IPS-NIHi7 (cell line): ENCODE measurements at regions not wholly inside any gene's neighbourhood (a gene's known extent, or its start where the extent isn't known, plus 50 kb on each side); places are given as distances from the start of the nearest gene placed in this dataset.

Source experiments
- DNase-seq: peaks from one replicate; pipeline ENCODE4 v3.0.0; 2012; ENCODE audit warnings: mixed read lengths; ENCODE audit errors: extremely low spot score

GRCh38 chr6:141164042-141164743 lies 968.5 kb upstream of the GJE1 start:
- no peak for DNase-seq

- DNase-seq: no peak
Observed at GRCh38 chr6:141163107-141163506, 969.6 kb upstream of the GJE1 start.

- DNase-seq: no peak
Observed at GRCh38 chr6:141158740-141159139, 974.0 kb upstream of the GJE1 start.

- DNase-seq: peak; percentile 16
Observed at GRCh38 chr6:141153563-141153962, 979.2 kb upstream of the GJE1 start.

DNA sequence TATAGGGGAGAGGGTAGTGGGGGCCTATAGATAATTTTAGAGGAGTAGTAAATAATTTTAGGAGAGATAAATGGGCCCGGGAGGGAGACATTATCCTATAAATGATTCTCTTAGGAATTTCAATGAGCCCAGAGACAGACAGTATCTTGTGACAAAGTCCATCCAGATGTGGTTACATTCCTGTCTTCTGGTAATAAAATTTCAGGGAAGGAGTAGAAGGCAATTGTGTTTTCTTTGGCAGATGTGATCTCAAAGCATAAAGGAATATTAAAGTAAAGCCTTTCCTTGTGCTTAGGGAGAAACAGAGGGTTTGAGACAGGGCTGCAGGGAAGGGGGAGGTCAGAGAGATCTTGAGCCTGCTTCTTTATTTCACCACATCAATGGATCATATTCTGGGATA lies 979.8 kb upstream of the GJE1 start:
- DNase-seq: no peak

GRCh38 chr6:141151710-141152417 lies 980.9 kb upstream of the GJE1 start:
- no peak for DNase-seq

DNA sequence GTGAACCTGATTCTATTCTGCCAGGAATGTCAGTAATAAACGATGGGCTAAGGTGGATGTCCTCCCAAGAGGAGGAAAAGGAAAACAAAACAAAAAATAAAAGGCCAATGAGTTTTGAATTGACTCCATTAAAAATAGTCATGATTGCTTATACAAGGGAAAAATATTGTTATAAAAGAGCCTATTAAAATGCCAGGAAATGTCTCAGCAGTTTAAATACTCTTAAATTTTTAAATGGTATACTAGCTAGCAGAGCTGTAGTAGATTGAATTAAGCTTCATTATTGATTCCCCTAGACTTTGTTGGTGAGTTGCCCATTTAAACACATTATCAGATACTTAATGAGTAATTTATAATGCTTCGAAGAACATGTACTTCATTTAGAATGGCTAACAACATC lies 990.9 kb upstream of the GJE1 start:
- DNase-seq: no peak

DNA sequence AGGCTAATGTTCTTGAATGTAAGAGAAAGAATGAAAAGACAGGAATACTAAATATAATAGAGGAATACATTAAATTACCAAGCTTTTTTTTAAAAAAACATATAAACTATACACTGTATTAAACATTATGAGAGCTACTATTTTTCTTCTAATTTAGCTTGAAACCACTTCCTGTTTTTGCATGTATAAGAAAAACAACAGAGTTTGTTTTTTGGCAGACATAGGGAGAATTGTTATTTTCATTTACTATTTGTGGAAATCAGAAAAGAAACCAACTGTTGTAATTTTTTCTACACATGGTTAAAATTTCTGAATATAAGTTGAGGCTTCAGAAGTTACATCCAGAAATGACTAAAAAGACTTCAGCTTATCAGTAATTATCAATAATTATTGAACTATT lies 991.8 kb upstream of the GJE1 start:
- DNase-seq: no peak

DNA sequence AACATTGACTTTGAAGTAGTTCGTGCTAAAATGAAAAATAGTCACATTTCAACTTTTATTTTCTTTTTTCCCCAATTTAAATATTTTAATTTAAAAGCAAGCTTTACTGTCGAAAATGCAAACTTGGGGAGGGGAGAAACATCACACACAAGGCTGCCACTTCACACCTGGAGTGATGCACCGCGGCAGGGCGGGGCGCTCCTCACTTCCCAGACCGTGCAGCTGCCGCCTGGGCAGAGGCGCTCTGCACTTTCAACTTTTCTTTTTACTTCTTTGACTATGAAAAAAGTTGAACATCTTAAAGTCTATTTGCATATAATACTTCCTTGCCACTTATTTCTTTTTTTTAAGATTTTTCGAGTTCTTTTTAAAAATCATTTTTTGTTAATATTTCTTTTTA lies 993.3 kb upstream of the GJE1 start:
- no peak for DNase-seq

DNA sequence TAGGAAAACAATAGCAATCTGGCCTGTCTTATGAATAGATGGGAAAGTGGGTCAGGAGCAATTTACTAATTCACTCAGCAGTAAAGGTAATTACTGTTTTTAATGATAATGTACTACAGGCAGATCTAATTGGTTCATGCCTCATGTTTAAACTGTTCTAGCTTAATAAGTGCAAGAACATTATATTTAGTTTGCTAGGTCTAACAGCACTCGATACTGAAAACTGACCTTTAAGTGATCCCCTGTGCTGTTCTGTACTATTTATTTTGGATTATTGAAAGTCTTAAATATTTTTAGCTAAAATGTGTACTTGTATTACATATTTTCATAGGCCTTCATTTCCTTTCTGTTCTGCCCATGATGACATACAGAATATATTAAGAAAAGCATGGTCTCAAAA lies 998.0 kb upstream of the GJE1 start:
- DNase-seq: no peak

DNA sequence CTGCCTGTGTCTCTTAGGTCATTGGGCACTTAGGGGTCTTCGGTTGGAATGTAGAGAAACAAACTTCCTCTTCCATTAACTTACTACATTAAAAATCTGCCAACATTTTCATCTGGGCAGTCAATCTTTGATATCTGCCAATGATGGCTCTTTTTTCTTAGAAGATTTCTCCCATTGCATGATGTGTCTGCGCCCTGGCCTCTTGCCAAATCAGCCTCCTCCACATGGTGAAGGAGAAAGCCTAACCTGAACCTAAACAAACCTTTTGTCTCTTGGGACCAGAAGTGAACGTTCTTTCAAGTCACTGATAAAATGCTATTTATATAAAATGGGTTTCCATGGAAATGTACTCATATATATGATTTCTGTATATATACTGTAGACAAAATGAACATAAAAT lies 998.9 kb upstream of the GJE1 start:
- DNase-seq: no peak

GRCh38 chr6:141133346-141133745 lies 999.4 kb upstream of the GJE1 start:
- no peak for DNase-seq

GRCh38 chr6:141131616-141132015 lies 1001.1 kb upstream of the GJE1 start:
- DNase-seq: no peak

- DNase-seq: no peak
Observed at GRCh38 chr6:141123497-141123896, 1009.2 kb upstream of the GJE1 start.

- DNase-seq: no peak
Observed at GRCh38 chr6:141123049-141123448, 1009.7 kb upstream of the GJE1 start.

GRCh38 chr6:141118991-141119390 lies 1013.7 kb upstream of the GJE1 start:
- no peak for DNase-seq

GRCh38 chr6:141117874-141118273 lies 1014.9 kb upstream of the GJE1 start:
- no peak for DNase-seq

DNA sequence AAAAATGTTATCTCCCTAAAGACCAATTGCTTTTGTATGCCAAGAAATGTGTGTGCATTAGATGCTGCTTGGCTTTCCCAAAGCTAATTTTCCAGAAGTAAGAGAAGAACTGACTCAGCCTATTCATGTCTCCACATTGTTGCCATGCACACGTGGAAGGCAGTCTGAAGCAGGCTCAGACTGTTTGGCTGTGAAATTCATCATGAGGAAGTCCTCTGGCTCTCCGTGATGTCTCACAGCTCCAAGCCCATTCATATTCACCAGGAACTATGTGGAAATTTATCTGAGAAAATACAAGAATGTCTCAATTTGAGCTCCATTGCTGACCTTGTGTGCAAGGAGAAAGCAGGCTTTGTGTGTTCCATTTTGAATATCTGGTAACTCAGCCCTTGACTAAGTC lies 1022.2 kb upstream of the GJE1 start:
- DNase-seq: no peak

- peak; percentile 12 for DNase-seq
Observed at GRCh38 chr6:141107591-141108160, 1025.0 kb upstream of the GJE1 start.

DNA sequence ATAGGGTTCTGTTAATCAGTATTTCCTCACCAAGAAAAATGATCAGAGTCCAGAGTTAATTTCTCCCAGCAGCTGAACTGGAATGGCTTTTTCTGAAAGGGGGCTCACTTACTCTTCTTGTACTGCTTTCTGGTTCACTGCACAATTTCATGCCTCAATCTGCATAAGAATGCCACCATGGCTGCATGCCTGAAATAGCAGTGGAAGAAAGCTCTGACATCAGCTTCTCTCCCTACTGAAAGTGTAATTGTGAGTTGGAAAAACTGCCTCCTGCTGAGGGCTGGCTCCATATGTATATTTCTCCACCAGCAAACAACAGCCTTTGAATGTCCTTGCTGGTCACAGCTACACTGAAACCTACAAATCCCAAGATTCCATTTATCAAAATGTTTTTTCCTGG lies 1027.2 kb upstream of the GJE1 start:
- DNase-seq: peak; percentile 34

GRCh38 chr6:141103246-141103645 lies 1029.5 kb upstream of the GJE1 start:
- no peak for DNase-seq

DNA sequence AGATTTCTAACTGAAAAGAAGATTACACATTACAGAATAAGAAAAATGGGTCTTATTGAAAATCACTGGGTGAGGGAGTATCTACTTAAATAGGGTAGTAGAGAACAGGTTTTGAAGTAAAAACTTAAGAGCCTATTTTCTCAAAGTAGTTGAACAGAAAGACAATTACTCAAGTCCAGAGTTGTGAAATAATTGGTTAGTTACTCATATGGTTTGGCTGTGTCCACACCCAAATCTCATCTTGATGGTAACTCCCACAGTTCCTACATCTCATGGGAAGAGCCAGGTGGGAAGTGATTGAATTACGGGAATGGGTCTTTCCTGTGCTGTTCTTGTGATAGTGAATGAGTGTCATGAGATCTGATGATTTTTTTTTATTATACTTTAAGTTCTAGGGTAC lies 1035.3 kb upstream of the GJE1 start:
- no peak for DNase-seq

- no peak for DNase-seq
Observed at GRCh38 chr6:141095308-141095707, 1037.4 kb upstream of the GJE1 start.
